ENCODE measurements at regions not wholly inside any gene's neighbourhood (a gene's known extent, or its start where the extent isn't known, plus 50 kb on each side); places are given as distances from the start of the nearest gene placed in this dataset.

GRCh38 chr9:104206766-104207165 lies 112.7 kb downstream of the SMC2 start:
- Histone ChIP-seq H3K36me3 (ENCODE audit: control insufficient read depth in 2 of 2, extremely low read depth in 1 of 2, insufficient read depth in 2 of 2, low read length in 2 of 2) (no peaks in the 10 kb centered on the region), H3K9ac (replicated peaks; ENCODE audit: extremely low read depth, insufficient read depth, low read length) (no peak overlapping the region), H3K27me3 (ENCODE audit: control insufficient read depth in 2 of 2, insufficient read depth in 2 of 2, low read length in 2 of 2) (no peaks in the 10 kb centered on the region), H3K9me1 (replicated peaks; ENCODE audit: control insufficient read depth, extremely low read depth, insufficient read depth, low read length) (no peaks in the 10 kb centered on the region), H3K27ac (ENCODE audit: insufficient read depth, low read depth, low read length) (no peak overlapping the region), H3K4me2 (ENCODE audit: insufficient read depth, low read length) (no peak overlapping the region), H3K79me2 (ENCODE audit: control insufficient read depth, insufficient read depth, low read length) (no peaks in the 10 kb centered on the region), H3K9me3 (replicated peaks; ENCODE audit: control insufficient read depth, insufficient read depth, low read length) (no peaks in the 10 kb centered on the region), H3K4me3 (replicated peaks in 1 of 3; ENCODE audit: insufficient read depth in 1 of 3, low read depth in 1 of 3, low read length in 3 of 3) (no peak overlapping the region), H2AFZ (ENCODE audit: low read depth, low read length) (no peak overlapping the region), H4K20me1 (replicated peaks; ENCODE audit: control insufficient read depth, extremely low read depth, insufficient read depth, low read length) (no peaks in the 10 kb centered on the region), H3K4me1 (ENCODE audit: control insufficient read depth, extremely low read depth, insufficient read depth, low read length) (no peaks in the 10 kb centered on the region)
- CTCF ChIA-PET: no interaction called here
- TF ChIP-seq GATA2 (IDR thresholded peaks at IDR 0.05; ENCODE audit: insufficient read depth, insufficient read length, low read depth, low read length): no peak
- no peak for TF ChIP-seq POLR2AphosphoS5 (IDR thresholded peaks at IDR 0.05; ENCODE audit: insufficient read depth, low read depth, low read length)
- POLR2A ChIA-PET: no interaction called here
- DNase-seq (ENCODE audit: low read depth, low spot score): no peak
- no TSS peak for BruUV-seq (replicated peaks)
- dilution Hi-C loops (cut with MboI; ENCODE audit: extremely low pct_ligation_motif_present, low sequenced_read_pairs) (no loop called here), intact Hi-C loops (cut with micrococcal nuclease) (no loop called here)
- no peak for FAIRE-seq

GRCh38 chr9:104209387-104209786 lies 115.3 kb downstream of the SMC2 start:
- intact Hi-C loops (cut with micrococcal nuclease) (no loop called here), dilution Hi-C loops (cut with MboI; ENCODE audit: extremely low pct_ligation_motif_present, low sequenced_read_pairs) (no loop called here)
- BruUV-seq (replicated peaks): no TSS peak
- no peak for TF ChIP-seq JUN (IDR thresholded peaks at IDR 0.05; ENCODE audit: borderline replicate concordance, insufficient read depth, insufficient read length, low read depth)
- Histone ChIP-seq H3K9me1 (replicated peaks; ENCODE audit: control insufficient read depth, extremely low read depth, insufficient read depth, low read length) (no peaks in the 10 kb centered on the region), H3K9me3 (replicated peaks; ENCODE audit: control insufficient read depth, insufficient read depth, low read length) (no peaks in the 10 kb centered on the region), H3K4me1 (ENCODE audit: control insufficient read depth, extremely low read depth, insufficient read depth, low read length) (no peaks in the 10 kb centered on the region), H3K36me3 (ENCODE audit: control insufficient read depth in 2 of 2, extremely low read depth in 1 of 2, insufficient read depth in 2 of 2, low read length in 2 of 2) (no peaks in the 10 kb centered on the region), H3K4me3 (replicated peaks in 1 of 3; ENCODE audit: insufficient read depth in 1 of 3, low read depth in 1 of 3, low read length in 3 of 3) (no peak overlapping the region), H3K27ac (ENCODE audit: insufficient read depth, low read depth, low read length) (no peak overlapping the region), H3K4me2 (ENCODE audit: insufficient read depth, low read length) (no peak overlapping the region), H2AFZ (ENCODE audit: low read depth, low read length) (no peak overlapping the region), H3K27me3 (ENCODE audit: control insufficient read depth in 2 of 2, insufficient read depth in 2 of 2, low read length in 2 of 2) (no peaks in the 10 kb centered on the region), H3K9ac (replicated peaks; ENCODE audit: extremely low read depth, insufficient read depth, low read length) (no peak overlapping the region), H3K79me2 (ENCODE audit: control insufficient read depth, insufficient read depth, low read length) (no peaks in the 10 kb centered on the region), H4K20me1 (replicated peaks; ENCODE audit: control insufficient read depth, extremely low read depth, insufficient read depth, low read length) (no peaks in the 10 kb centered on the region)
- CTCF ChIA-PET: no interaction called here
- POLR2A ChIA-PET: no interaction called here
- FAIRE-seq: no peak
- no peak for DNase-seq (ENCODE audit: low read depth, low spot score)

Data from endothelial cell of umbilical vein (primary cell).